ENCODE measurements at regions not wholly inside any gene's neighbourhood (a gene's known extent, or its start where the extent isn't known, plus 50 kb on each side); places are given as distances from the start of the nearest gene placed in this dataset.

DNA sequence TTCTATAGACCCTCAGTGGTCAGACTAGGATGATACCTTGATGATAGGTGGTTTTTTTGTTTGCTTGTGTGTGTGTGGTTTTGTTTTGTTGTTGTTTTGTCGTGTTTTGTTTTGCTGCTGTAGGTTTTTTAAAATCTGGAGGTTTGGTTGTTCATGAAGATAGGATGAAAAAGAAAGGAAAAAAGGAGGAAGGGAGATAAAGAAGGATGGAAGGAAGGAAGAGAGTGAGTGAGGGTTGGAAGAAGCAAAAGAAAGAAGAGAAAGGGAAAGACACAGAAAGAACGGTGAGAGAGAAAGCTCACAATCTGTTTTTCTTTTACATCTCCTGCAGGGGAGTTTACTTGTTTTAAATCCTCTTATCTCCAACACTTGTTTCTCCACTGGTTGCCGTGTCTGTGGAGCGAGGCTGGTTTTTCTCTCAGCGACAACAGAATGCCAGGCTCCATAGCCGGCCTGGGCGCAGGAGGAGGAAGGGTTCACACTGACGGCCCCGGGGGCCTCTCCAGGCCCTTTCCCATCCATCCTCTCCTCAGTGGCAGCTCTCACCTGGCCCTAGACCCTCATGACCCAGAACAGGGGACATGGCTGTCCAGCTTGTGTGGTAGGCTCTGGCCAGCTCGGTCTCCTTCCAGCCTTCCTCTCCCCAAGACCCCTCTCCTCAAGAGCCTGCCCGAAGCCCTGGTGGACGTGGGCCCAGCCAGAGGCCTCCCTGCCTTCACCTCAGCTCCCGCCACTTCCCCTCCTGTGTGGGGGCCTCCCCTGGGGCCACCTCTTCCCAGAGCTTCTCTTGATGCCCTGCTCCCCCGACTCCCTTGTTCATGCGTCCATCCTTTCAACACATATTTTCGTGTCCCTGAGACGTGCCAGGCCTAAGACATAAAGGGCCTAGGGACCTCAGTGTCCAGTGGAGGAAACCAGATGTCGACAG lies 168.4 kb downstream of the VEGFA start:
- DNase-seq (ENCODE audit: low read depth in 6 of 9, low spot score in 9 of 9) = no peak
- Histone ChIP-seq H3K36me3 (ENCODE audit: control insufficient read depth in 2 of 2, insufficient read depth in 2 of 2, low read length in 1 of 2) (no peaks in the 10 kb centered on the region), H3K27ac (ENCODE audit: low read depth in 1 of 2, low read length in 1 of 2) (no peak overlapping the region), H3K27me3 (ENCODE audit: control insufficient read depth in 2 of 2, insufficient read depth in 1 of 2, low read length in 1 of 2) (no peaks in the 10 kb centered on the region), H3K9me3 (ENCODE audit: control insufficient read depth in 2 of 2, insufficient read depth in 1 of 2, low read length in 1 of 2) (no peaks in the 10 kb centered on the region), H3K4me3 (ENCODE audit: low read length in 2 of 2) (no peak overlapping the region), H3K4me1 (ENCODE audit: control insufficient read depth in 2 of 2, insufficient read depth in 2 of 2, low read length in 2 of 2) (peaks cover 0 to 5% of the 10 kb centered on the region in 2 donors)
- 95% methylated on average over 18 of the region's 18 CpGs for WGBS

DNA sequence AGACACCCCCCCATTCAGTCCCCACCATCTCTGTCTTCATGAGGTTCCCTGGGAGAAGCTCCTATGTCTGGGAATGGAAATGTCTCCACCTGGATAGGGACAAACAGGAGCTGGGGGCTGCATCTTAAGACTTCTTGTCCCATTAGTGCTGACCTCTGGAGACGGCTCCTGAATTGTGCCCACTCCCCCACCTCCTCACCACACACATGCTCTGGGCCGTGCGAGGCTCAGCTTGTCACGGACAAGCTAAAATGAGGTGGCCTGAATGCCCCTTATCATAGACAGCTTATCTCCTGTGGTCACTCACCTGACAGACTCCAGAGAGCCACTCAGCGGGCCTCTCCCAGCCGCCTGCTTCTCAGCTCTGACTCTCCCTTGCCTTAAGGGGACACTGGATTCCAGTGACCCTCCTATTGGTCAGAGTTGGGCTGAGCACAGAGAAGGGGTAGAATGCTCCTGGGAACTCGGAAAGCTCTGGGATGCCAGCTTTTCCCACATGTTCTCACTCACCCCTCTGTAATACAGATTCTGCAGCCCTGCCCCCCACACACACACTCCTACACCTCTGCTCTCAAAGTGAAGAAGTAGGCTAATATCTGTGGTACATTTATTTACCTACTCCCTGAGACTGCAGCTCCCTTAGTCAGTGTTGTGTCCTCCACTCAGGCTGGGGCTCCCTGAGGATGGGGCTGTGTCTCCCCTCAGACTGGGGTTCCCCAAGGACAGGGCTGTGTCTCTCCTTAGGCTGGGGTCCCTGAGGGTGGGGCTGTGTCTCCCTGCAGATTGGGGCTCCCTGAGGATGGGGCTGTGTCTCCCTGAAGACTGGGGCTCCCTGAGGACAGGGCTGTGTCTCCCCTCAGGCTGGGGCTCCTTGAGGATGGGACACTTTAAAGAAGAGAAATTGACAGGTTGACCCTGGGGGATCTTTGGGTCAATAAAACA lies 167.5 kb downstream of the VEGFA start:
- 98% methylated on average over 7 of the region's 7 CpGs for WGBS

DNA sequence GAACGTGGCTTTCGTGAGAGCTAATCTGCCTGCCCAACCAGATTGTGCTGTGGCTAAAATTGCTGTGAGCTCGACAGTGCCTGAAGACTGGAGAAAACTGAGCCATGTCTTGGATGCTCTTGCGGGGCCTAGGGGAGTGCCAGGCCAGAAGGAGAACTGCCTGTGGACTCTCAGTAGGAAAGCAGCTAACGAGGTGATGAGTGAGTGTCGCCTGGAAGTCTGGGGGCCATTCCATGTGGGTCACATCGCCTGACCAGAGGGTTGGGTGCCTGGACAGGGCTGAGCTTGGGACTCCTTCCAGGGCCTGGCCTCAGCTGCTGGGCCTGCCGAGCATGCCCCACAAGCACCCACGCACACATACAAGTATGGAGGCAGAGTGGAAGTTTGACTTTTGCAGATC lies 166.5 kb downstream of the VEGFA start:
- Histone ChIP-seq H3K27ac (ENCODE audit: low read depth in 1 of 2, low read length in 1 of 2) (no peak overlapping the region), H3K27me3 (ENCODE audit: control insufficient read depth in 2 of 2, insufficient read depth in 1 of 2, low read length in 1 of 2) (no peaks in the 10 kb centered on the region), H3K4me3 (ENCODE audit: low read length in 2 of 2) (no peak overlapping the region), H3K36me3 (ENCODE audit: control insufficient read depth in 2 of 2, insufficient read depth in 2 of 2, low read length in 1 of 2) (no peaks in the 10 kb centered on the region), H3K4me1 (ENCODE audit: control insufficient read depth in 2 of 2, insufficient read depth in 2 of 2, low read length in 2 of 2) (no peaks in the 10 kb centered on the region), H3K9me3 (ENCODE audit: control insufficient read depth in 2 of 2, insufficient read depth in 1 of 2, low read length in 1 of 2) (no peaks in the 10 kb centered on the region)
- DNase-seq (ENCODE audit: low read depth in 6 of 9, low spot score in 9 of 9) = no peak
- WGBS = 96% methylated on average over 9 of the region's 9 CpGs

More for the DNA sequence above, 167.5 kb downstream of the VEGFA start:
- DNase-seq (ENCODE audit: low read depth in 6 of 9, low spot score in 9 of 9) = no peak
- Histone ChIP-seq H3K27me3 (ENCODE audit: control insufficient read depth in 2 of 2, insufficient read depth in 1 of 2, low read length in 1 of 2) (no peaks in the 10 kb centered on the region), H3K4me1 (ENCODE audit: control insufficient read depth in 2 of 2, insufficient read depth in 2 of 2, low read length in 2 of 2) (peaks cover 0 to 5% of the 10 kb centered on the region in 2 donors), H3K4me3 (ENCODE audit: low read length in 2 of 2) (no peak overlapping the region), H3K36me3 (ENCODE audit: control insufficient read depth in 2 of 2, insufficient read depth in 2 of 2, low read length in 1 of 2) (no peaks in the 10 kb centered on the region), H3K27ac (ENCODE audit: low read depth in 1 of 2, low read length in 1 of 2) (no peak overlapping the region), H3K9me3 (ENCODE audit: control insufficient read depth in 2 of 2, insufficient read depth in 1 of 2, low read length in 1 of 2) (no peaks in the 10 kb centered on the region)

DNA sequence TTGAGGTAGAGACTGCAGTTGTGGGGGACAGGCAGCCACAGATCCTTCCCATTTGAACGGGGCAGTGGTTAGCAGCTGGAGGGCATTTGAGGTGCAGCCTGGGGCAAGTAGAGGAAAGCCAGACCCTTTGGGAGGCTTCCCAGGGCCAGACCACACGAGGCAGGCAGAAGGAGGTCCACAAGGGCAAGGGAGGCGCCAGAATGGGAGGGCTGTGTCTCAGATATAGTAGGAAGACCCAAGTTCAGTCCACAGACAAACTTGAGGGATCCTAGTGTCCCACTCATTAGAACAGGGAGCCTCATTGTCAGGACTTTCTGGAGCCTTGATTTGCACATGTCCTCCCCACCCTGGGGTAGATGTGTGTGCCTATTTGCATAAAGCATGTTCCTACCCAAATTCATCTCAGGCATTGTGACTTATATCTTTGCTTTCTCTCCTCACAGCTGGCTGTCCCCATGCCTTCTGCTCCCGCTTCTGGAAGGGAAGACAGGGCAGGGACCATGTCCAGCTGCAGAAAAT lies 166.0 kb downstream of the VEGFA start:
- Histone ChIP-seq H3K36me3 (ENCODE audit: control insufficient read depth in 2 of 2, insufficient read depth in 2 of 2, low read length in 1 of 2) (no peaks in the 10 kb centered on the region), H3K4me3 (ENCODE audit: low read length in 2 of 2) (no peak overlapping the region), H3K27ac (ENCODE audit: low read depth in 1 of 2, low read length in 1 of 2) (no peak overlapping the region), H3K27me3 (ENCODE audit: control insufficient read depth in 2 of 2, insufficient read depth in 1 of 2, low read length in 1 of 2) (no peaks in the 10 kb centered on the region), H3K9me3 (ENCODE audit: control insufficient read depth in 2 of 2, insufficient read depth in 1 of 2, low read length in 1 of 2) (no peaks in the 10 kb centered on the region), H3K4me1 (ENCODE audit: control insufficient read depth in 2 of 2, insufficient read depth in 2 of 2, low read length in 2 of 2) (no peaks in the 10 kb centered on the region)
- 83% methylated on average over 4 of the region's 4 CpGs for whole genome bisulfite sequencing
- no peak for DNase-seq (ENCODE audit: low read depth in 6 of 9, low spot score in 9 of 9)

DNA sequence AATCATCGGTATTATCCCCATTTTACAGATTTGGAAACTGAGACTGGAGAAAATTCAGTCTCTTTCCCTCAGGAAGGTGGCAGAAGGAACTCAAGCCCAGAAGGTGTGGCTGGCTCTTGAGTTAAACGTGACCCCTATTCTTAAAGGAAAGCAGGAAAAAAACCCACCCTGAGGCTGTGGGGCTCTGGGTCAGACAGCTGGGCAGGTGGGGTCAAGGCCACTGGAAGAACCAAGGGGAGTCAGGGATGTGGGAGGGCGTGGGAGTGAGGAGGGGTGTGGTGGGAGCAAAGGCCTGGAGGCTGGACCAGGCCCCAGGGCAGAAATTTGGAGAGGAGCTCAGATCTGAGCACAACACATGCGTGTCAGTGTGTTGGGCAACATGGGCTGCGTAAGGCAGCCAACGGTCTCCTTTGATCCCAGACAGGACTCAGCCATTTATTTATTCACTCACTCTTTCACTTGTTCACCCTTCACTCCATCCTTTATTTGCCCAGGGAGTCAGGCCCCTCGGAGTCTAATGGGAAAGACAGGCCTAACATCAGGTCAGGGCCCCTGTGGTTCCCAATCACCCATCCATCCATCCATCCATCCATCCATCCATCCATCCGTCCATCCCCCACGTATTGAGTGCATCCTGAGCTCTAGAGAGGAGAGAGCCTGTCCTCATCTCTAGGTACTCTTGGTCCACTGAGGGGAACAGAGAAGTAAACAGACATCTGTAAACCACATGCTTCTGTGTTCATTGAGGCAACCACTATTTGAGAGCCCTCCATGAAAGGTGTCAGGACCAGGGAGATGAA lies 165.0 kb downstream of the VEGFA start:
- no peak for DNase-seq (ENCODE audit: low read depth in 6 of 9, low spot score in 9 of 9)
- Histone ChIP-seq H3K4me3 (ENCODE audit: low read length in 2 of 2) (no peak overlapping the region), H3K27me3 (ENCODE audit: control insufficient read depth in 2 of 2, insufficient read depth in 1 of 2, low read length in 1 of 2) (no peaks in the 10 kb centered on the region), H3K9me3 (ENCODE audit: control insufficient read depth in 2 of 2, insufficient read depth in 1 of 2, low read length in 1 of 2) (no peaks in the 10 kb centered on the region), H3K27ac (ENCODE audit: low read depth in 1 of 2, low read length in 1 of 2) (no peak overlapping the region), H3K4me1 (ENCODE audit: control insufficient read depth in 2 of 2, insufficient read depth in 2 of 2, low read length in 2 of 2) (no peaks in the 10 kb centered on the region), H3K36me3 (ENCODE audit: control insufficient read depth in 2 of 2, insufficient read depth in 2 of 2, low read length in 1 of 2) (no peaks in the 10 kb centered on the region)
- 85% methylated on average over 9 of the region's 9 CpGs for WGBS

DNA sequence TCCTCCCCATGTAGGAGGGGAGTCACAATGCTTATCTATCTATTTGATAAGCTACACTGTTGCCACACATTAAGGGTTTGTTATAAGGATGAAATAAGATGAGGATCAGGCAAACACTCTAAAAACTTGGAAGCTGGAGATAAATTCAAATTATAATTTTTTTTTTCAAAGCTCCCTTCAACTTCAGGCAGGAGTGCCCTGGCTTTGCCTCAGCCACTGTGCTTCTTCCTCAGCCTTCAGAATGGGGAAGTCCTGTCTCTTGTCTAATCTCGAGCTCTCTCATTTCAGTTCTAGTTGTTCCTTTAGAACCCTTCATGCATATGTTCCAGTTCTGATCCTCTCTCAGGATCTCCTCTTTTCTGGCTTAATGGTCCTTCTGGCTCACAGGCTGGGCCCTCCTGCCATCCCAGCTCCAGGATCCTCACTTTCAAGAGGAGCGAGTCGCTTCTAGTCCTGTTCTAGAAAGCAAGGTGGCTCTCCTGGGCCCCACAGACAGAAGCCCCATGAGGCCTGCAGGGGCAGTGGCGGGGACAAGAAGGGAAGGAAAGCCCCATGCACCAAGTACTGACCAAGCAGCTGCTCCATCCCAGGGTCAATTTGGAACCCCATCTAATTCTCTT lies 164.3 kb downstream of the VEGFA start:
- H3K4me3 ChIP-seq (ENCODE audit: low read length in 2 of 2) = no peak overlapping the region
- H3K4me1 ChIP-seq (ENCODE audit: control insufficient read depth in 2 of 2, insufficient read depth in 2 of 2, low read length in 2 of 2) = no peaks in the 10 kb centered on the region
- DNase-seq (ENCODE audit: low read depth in 6 of 9, low spot score in 9 of 9) = no peak
- no peak overlapping the region for H3K27ac ChIP-seq (ENCODE audit: low read depth in 1 of 2, low read length in 1 of 2)
- WGBS = 97% methylated on average over 4 of the region's 4 CpGs
- H3K36me3 ChIP-seq (ENCODE audit: control insufficient read depth in 2 of 2, insufficient read depth in 2 of 2, low read length in 1 of 2) = no peaks in the 10 kb centered on the region
- H3K27me3 ChIP-seq (ENCODE audit: control insufficient read depth in 2 of 2, insufficient read depth in 1 of 2, low read length in 1 of 2) = no peaks in the 10 kb centered on the region
- no peaks in the 10 kb centered on the region for H3K9me3 ChIP-seq (ENCODE audit: control insufficient read depth in 2 of 2, insufficient read depth in 1 of 2, low read length in 1 of 2)

DNA sequence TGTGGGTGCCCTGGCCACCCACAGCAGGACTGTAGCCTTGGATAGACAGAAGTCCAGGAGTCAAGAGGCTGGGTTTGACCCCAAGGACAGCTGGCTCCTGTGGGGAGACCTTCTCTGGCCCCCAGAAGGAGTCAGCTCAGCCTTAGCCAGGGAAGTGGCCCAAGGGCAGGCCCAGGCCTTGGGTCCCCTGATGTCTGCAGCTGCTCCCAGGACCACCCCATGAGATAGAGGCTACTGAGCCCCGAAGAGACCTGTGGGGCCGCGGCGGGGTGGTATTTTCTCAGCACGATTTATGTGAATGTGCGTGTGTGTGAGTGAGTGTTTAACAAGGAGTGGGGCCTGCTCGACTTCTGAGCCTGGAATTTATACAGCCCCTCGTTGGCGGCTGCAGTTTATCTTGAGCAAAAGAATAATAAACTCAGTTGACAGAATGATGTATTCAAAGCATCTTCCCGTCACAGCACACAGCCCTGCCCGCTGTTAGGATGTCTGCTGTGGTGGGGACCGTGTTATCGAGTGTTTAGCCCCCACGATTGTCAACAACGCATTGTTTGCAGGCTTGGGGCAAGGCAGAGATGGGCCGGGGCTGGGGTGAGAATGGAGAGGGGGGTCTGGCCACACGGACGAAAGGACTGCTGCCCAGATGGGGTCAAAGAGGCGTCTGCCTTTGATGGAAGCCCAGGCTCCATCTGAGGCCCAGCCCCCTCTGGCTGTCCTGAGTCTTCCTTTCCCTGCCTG lies 163.3 kb downstream of the VEGFA start:
- Histone ChIP-seq H3K27ac (ENCODE audit: low read depth in 1 of 2, low read length in 1 of 2) (no peak overlapping the region), H3K4me3 (ENCODE audit: low read length in 2 of 2) (no peak overlapping the region), H3K36me3 (ENCODE audit: control insufficient read depth in 2 of 2, insufficient read depth in 2 of 2, low read length in 1 of 2) (no peaks in the 10 kb centered on the region), H3K27me3 (ENCODE audit: control insufficient read depth in 2 of 2, insufficient read depth in 1 of 2, low read length in 1 of 2) (no peaks in the 10 kb centered on the region), H3K9me3 (ENCODE audit: control insufficient read depth in 2 of 2, insufficient read depth in 1 of 2, low read length in 1 of 2) (no peaks in the 10 kb centered on the region), H3K4me1 (ENCODE audit: control insufficient read depth in 2 of 2, insufficient read depth in 2 of 2, low read length in 2 of 2) (no peaks in the 10 kb centered on the region)
- 95% methylated on average over 19 of the region's 19 CpGs for WGBS
- no peak for DNase-seq (ENCODE audit: low read depth in 6 of 9, low spot score in 9 of 9)

Data from thymus (tissue), 11 donors.